GM19397 (cell line): ENCODE measurements at regions not wholly inside any gene's neighbourhood (a gene's known extent, or its start where the extent isn't known, plus 50 kb on each side); places are given as distances from the start of the nearest gene placed in this dataset.
"Not testable (repeated sequence)": the region's sequence is repeated elsewhere in the genome, so short reads cannot be mapped to it uniquely, and the experiment has no call there.

Experiments
- ATAC-seq: cut with Tn5 transposase; IDR thresholded peaks from one replicate; pipeline ENCODE4 v1.9.1; 2021; ENCODE audit warnings: mild to moderate bottlenecking, moderate library complexity; ENCODE audit not compliant: unreplicated experiment

- ATAC-seq = peak; percentile 20
Measured at GRCh38 chr4:138113819-138114400, 128.2 kb downstream of the SLC7A11 start.

- ATAC-seq = not testable (repeated sequence)
Measured at GRCh38 chr4:138112890-138113289, 129.3 kb downstream of the SLC7A11 start.

- ATAC-seq = no peak
Measured at GRCh38 chr4:138112389-138112788, 129.8 kb downstream of the SLC7A11 start.

GRCh38 chr4:138111462-138112000, 130.6 kb downstream of the SLC7A11 start:
- no peak for ATAC-seq

GRCh38 chr4:138110815-138111214, 131.3 kb downstream of the SLC7A11 start:
- no peak for ATAC-seq

GRCh38 chr4:138107023-138107422, 135.1 kb downstream of the SLC7A11 start:
- ATAC-seq = no peak

- ATAC-seq = no peak
Measured at GRCh38 chr4:138105331-138105730, 136.8 kb downstream of the SLC7A11 start.

- ATAC-seq = no peak
Measured at GRCh38 chr4:138104284-138104680, 137.9 kb downstream of the SLC7A11 start.

GRCh38 chr4:138103597-138104283, 138.4 kb downstream of the SLC7A11 start:
- no peak for ATAC-seq

- no peak for ATAC-seq
Measured at GRCh38 chr4:138099385-138099784, 142.8 kb downstream of the SLC7A11 start.

GRCh38 chr4:138097912-138098600, 144.1 kb downstream of the SLC7A11 start:
- no peak for ATAC-seq

- no peak for ATAC-seq
Measured at GRCh38 chr4:138096384-138097062, 145.6 kb downstream of the SLC7A11 start.

GRCh38 chr4:138095378-138095777, 146.8 kb downstream of the SLC7A11 start:
- no peak for ATAC-seq

GRCh38 chr4:138092060-138092459, 150.1 kb downstream of the SLC7A11 start:
- no peak for ATAC-seq

GRCh38 chr4:138090918-138091676, 151.1 kb downstream of the SLC7A11 start:
- ATAC-seq = no peak

- peak; percentile 73 for ATAC-seq
Measured at GRCh38 chr4:138090150-138090917, 151.8 kb downstream of the SLC7A11 start.

- no peak for ATAC-seq
Measured at GRCh38 chr4:138088449-138089208, 153.5 kb downstream of the SLC7A11 start.

- ATAC-seq = no peak
Measured at GRCh38 chr4:138087066-138087719, 155.0 kb downstream of the SLC7A11 start.
